Endothelial cell of umbilical vein (primary cell): ENCODE measurements at regions not wholly inside any gene's neighbourhood (a gene's known extent, or its start where the extent isn't known, plus 50 kb on each side); places are given as distances from the start of the nearest gene placed in this dataset.

ENCODE experiments used
- BruUV-seq: library from RNA; stranded (reverse); fragments of 400-500 nt; replicated peaks from 2 replicates; lab custom pipeline; 2021; lab: Mats Ljungman, UMichigan
- CTCF ChIA-PET: fragments of 300-600, 350-600 bp; sonication (Branson Sonifier 250); formaldehyde crosslinking; loops from one replicate; lab custom pipeline; 2021; ENCODE audit warnings: antibody characterized with exemption, inconsistent platforms; lab: Charles Lee
- POLR2A ChIA-PET: fragments of 300-600, 350-600 bp; sonication (Branson Sonifier 250); formaldehyde crosslinking; loops from one replicate; lab custom pipeline; 2021; ENCODE audit warnings: antibody characterized with exemption, inconsistent platforms; lab: Charles Lee
- DNase-seq: peaks from one replicate; pipeline ENCODE4 v3.0.0-alpha.2; 2011; ENCODE audit warnings: low read depth, low spot score
- FAIRE-seq: peaks from 2 replicates; lab custom pipeline; 2011; peaks lifted over from hg19 to GRCh38; lab: Jason Lieb, UNC
- H2AFZ ChIP-seq: 2 replicates; pipeline ENCODE4 v1.6.0; 2012; ENCODE audit warnings: low read depth, low read length, control low read depth, inconsistent platforms
- H3K27ac ChIP-seq: 2 replicates; pipeline ENCODE4 v1.5.1; 2011; ENCODE audit warnings: low read depth, mild to moderate bottlenecking, control low read depth, low read length, moderate library complexity; ENCODE audit not compliant: insufficient read depth
- H3K27me3 ChIP-seq, 2 experiments: 2 replicates each; pipeline versions ENCODE4 v1.6.0 to v1.6.1; 2011; ENCODE audit warnings: low read length in 2 of 2, mixed read lengths in 1 of 2; ENCODE audit not compliant: control insufficient read depth in 2 of 2, insufficient read depth in 2 of 2
- H3K36me3 ChIP-seq, 2 experiments: 2 replicates in 1 of 2; 3 replicates in 1 of 2; pipeline ENCODE4 v1.5.1; 2011; ENCODE audit warnings: low read length in 2 of 2, mild to moderate bottlenecking in 1 of 2, moderate library complexity in 1 of 2; ENCODE audit not compliant: control insufficient read depth in 2 of 2, insufficient read depth in 2 of 2; ENCODE audit errors: extremely low read depth in 1 of 2
- H3K4me1 ChIP-seq: 3 replicates; pipeline ENCODE4 v1.5.1; 2011; ENCODE audit warnings: mild to moderate bottlenecking, low read length; ENCODE audit not compliant: control insufficient read depth, insufficient read depth; ENCODE audit errors: extremely low read depth
- H3K4me2 ChIP-seq: 2 replicates; pipeline ENCODE4 v1.6.1; 2011; ENCODE audit warnings: low read length, control low read depth, mixed read lengths; ENCODE audit not compliant: insufficient read depth
- H3K4me3 ChIP-seq, 3 experiments: fragments of 200-600 bp in 1 of 3; sonication (generic), shearing (Covaris generic) in 1 of 3; replicated peaks in 1 of 3; 2 replicates each; pipeline ENCODE4 v1.5.1; 2011 to 2016; ENCODE audit warnings: control low read depth in 3 of 3, low read length in 3 of 3, mild to moderate bottlenecking in 2 of 3, inconsistent platforms in 1 of 3, low read depth in 1 of 3, moderate library complexity in 1 of 3; ENCODE audit not compliant: insufficient read depth in 1 of 3
- H3K79me2 ChIP-seq: 2 replicates; pipeline ENCODE4 v1.6.0; 2012; ENCODE audit warnings: low read length, inconsistent platforms; ENCODE audit not compliant: control insufficient read depth, insufficient read depth
- H3K9ac ChIP-seq: replicated peaks from 2 replicates; pipeline ENCODE3; 2011; ENCODE audit warnings: low read length, control low read depth; ENCODE audit not compliant: insufficient read depth; ENCODE audit errors: extremely low read depth
- H3K9me1 ChIP-seq: replicated peaks from 3 replicates; pipeline ENCODE4 v1.6.0; 2011; ENCODE audit warnings: mild to moderate bottlenecking, low read length; ENCODE audit not compliant: control insufficient read depth, insufficient read depth; ENCODE audit errors: extremely low read depth
- H3K9me3 ChIP-seq: replicated peaks from 2 replicates; pipeline ENCODE4 v1.5.1; 2012; ENCODE audit warnings: low read length, inconsistent platforms; ENCODE audit not compliant: control insufficient read depth, insufficient read depth
- H4K20me1 ChIP-seq: replicated peaks from 2 replicates; pipeline ENCODE3; 2011; ENCODE audit warnings: mild to moderate bottlenecking, low read length; ENCODE audit not compliant: control insufficient read depth, insufficient read depth; ENCODE audit errors: extremely low read depth
- CTCF ChIP-seq, 2 donors: IDR thresholded peaks; 1 replicate in 1 of 2; 2 replicates in 1 of 2; pipeline ENCODE4 v1.5.1; 2011; ENCODE audit warnings: low read length in 2 of 2, mild to moderate bottlenecking in 2 of 2, moderate library complexity in 2 of 2, control low read depth in 1 of 2, inconsistent platforms in 1 of 2, low read depth in 1 of 2; ENCODE audit not compliant: insufficient read depth in 1 of 2; ENCODE audit errors: extremely low read depth in 1 of 2
- EZH2 ChIP-seq: IDR thresholded peaks from 2 replicates; pipeline ENCODE4 v1.6.1; 2012; ENCODE audit warnings: borderline replicate concordance, low read depth, mild to moderate bottlenecking, moderate library complexity, low read length, inconsistent platforms; ENCODE audit not compliant: severe bottlenecking
- FOS ChIP-seq: IDR thresholded peaks from 2 replicates; pipeline ENCODE4 v1.6.1; 2011; ENCODE audit warnings: mild to moderate bottlenecking, low read length, moderate library complexity, borderline replicate concordance; ENCODE audit not compliant: insufficient read depth
- GATA2 ChIP-seq: IDR thresholded peaks from 2 replicates; pipeline ENCODE4 v1.7.0; 2011; ENCODE audit warnings: low read depth, mild to moderate bottlenecking, moderate library complexity, mixed read lengths, low read length; ENCODE audit not compliant: insufficient read length, insufficient read depth
- JUN ChIP-seq: IDR thresholded peaks from 2 replicates; pipeline ENCODE4 v1.6.1; 2011; ENCODE audit warnings: borderline replicate concordance, low read depth; ENCODE audit not compliant: insufficient read length, insufficient read depth
- MAX ChIP-seq: IDR thresholded peaks from 2 replicates; pipeline ENCODE4 v1.6.1; 2011; ENCODE audit not compliant: insufficient read depth, insufficient read length
- MYC ChIP-seq: IDR thresholded peaks from one replicate; pipeline ENCODE4 v1.6.1; 2011; ENCODE audit warnings: mild to moderate bottlenecking, low read depth, low read length
- POLR2A ChIP-seq: IDR thresholded peaks from 2 replicates; pipeline ENCODE4 v1.6.1; 2012; ENCODE audit warnings: low read depth, mild to moderate bottlenecking, control low read depth, low read length
- POLR2AphosphoS5 ChIP-seq: IDR thresholded peaks from 2 replicates; pipeline ENCODE4 v1.6.1; 2012; ENCODE audit warnings: low read depth, mild to moderate bottlenecking, control low read depth, low read length, moderate library complexity; ENCODE audit not compliant: insufficient read depth
- dilution Hi-C: fragments of 300-500 bp; cut with MboI; formaldehyde crosslinking; loops from one replicate; pipeline ENCODE4 v1.15.0; 2019; ENCODE audit warnings: low sequenced_read_pairs; ENCODE audit not compliant: extremely low pct_ligation_motif_present
- intact Hi-C: fragments of 100-400 bp; cut with micrococcal nuclease; formaldehyde crosslinking; loops from one replicate; pipeline ENCODE4 v1.10.0; 2022

DNA sequence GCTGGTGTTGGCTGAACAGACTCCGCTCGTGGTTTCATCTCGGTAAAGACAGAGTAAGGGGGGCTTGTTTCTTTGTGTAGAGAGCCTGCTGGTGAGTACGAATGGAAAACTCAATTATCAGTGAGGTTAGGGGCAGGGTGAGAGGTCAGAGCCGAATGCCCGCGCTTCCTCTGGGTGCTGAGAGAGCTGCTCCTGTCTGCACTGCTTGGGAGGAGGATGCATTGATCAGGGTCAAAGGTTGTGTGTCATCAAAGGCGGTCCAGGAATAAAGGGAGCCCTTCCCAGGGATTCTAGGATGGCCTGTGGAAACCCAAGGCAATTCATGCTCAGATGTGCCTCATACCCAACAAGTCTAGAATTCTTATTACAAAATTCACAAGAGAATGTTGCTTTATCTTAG lies 143.9 kb downstream of the MYCN start:
- dilution Hi-C loops (no loop called here), intact Hi-C loops (no loop called here)
- ChIA-PET POLR2A (no interaction called here), CTCF (no interaction called here)
- H3K4me2 ChIP-seq = no peak overlapping the region
- H3K27me3 ChIP-seq = no peaks in the 10 kb centered on the region
- no peak overlapping the region for H3K27ac ChIP-seq
- H2AFZ ChIP-seq = no peak overlapping the region
- no peak overlapping the region for H3K9ac ChIP-seq
- no peaks in the 10 kb centered on the region for H3K36me3 ChIP-seq
- no TSS peak for BruUV-seq
- no peaks in the 10 kb centered on the region for H3K79me2 ChIP-seq
- no peak for FAIRE-seq
- no peaks in the 10 kb centered on the region for H3K9me3 ChIP-seq
- no peaks in the 10 kb centered on the region for H3K9me1 ChIP-seq
- no peaks in the 10 kb centered on the region for H3K4me1 ChIP-seq
- TF ChIP-seq MAX (no peak), EZH2 (no peak), JUN (no peak), POLR2AphosphoS5 (no peak), GATA2 (no peak), FOS (no peak), MYC (no peak)
- H4K20me1 ChIP-seq = no peaks in the 10 kb centered on the region
- no peak for DNase-seq
- no peak overlapping the region for H3K4me3 ChIP-seq

- no peak overlapping the region for H2AFZ ChIP-seq
- H3K4me1 ChIP-seq = no peaks in the 10 kb centered on the region
- no peak for DNase-seq
- intact Hi-C loops (no loop called here), dilution Hi-C loops (no loop called here)
- no peak overlapping the region for H3K9ac ChIP-seq
- POLR2A ChIA-PET = no interaction called here
- no peak overlapping the region for H3K4me3 ChIP-seq
- no peaks in the 10 kb centered on the region for H3K79me2 ChIP-seq
- H3K9me1 ChIP-seq = no peaks in the 10 kb centered on the region
- H3K9me3 ChIP-seq = peaks cover 2% of the 10 kb centered on the region
- no peak overlapping the region for H3K4me2 ChIP-seq
- FAIRE-seq = no peak
- no peaks in the 10 kb centered on the region for H4K20me1 ChIP-seq
- CTCF ChIA-PET = no interaction called here
- no peaks in the 10 kb centered on the region for H3K36me3 ChIP-seq
- no peak overlapping the region for H3K27ac ChIP-seq
- BruUV-seq = no TSS peak
- H3K27me3 ChIP-seq = no peaks in the 10 kb centered on the region
- no peak for TF ChIP-seq POLR2A
- TF ChIP-seq JUN = no peak
- no peak for TF ChIP-seq POLR2AphosphoS5
- TF ChIP-seq CTCF (IDR thresholded peaks at IDR 0.05; ENCODE audit: extremely low read depth in 1 of 2, insufficient read depth in 1 of 2, low read depth in 1 of 2, low read length in 2 of 2) = no peak
- TF ChIP-seq MAX = no peak
- no peak for TF ChIP-seq EZH2
- no peak for TF ChIP-seq FOS
- TF ChIP-seq GATA2 = no peak
- no peak for TF ChIP-seq MYC
Measured at GRCh38 chr2:16082276-16082675, 141.9 kb downstream of the MYCN start.
